NCI-H2107 treated with DMSO at 0.1 percent for 48 hours (cell line): ENCODE measurements at regions not wholly inside any gene's neighbourhood (a gene's known extent, or its start where the extent isn't known, plus 50 kb on each side); places are given as distances from the start of the nearest gene placed in this dataset.
A peak's percentile ranks its signal among the peaks of the same experiment; 100 is the strongest.

ENCODE experiments used
- DNase-seq: peaks from one replicate; lab custom pipeline; 2025; ENCODE audit not compliant: unreplicated experiment; lab: John Stamatoyannopoulos, UW

GRCh38 chr4:18366892-18367291, 345.3 kb upstream of the LCORL start:
- DNase-seq: peak; percentile 9

- DNase-seq: no peak
Observed at GRCh38 chr4:18366136-18366535, 344.6 kb upstream of the LCORL start.

- no peak for DNase-seq
Observed at GRCh38 chr4:18343581-18343980, 322.0 kb upstream of the LCORL start.

GRCh38 chr4:18342847-18343246, 321.3 kb upstream of the LCORL start:
- no peak for DNase-seq

GRCh38 chr4:18321956-18322530, 300.5 kb upstream of the LCORL start:
- peak; percentile 52 for DNase-seq

- DNase-seq: no peak
Observed at GRCh38 chr4:18319431-18319830, 297.9 kb upstream of the LCORL start.

GRCh38 chr4:18318682-18319388, 297.3 kb upstream of the LCORL start:
- DNase-seq: no peak

- DNase-seq: no peak
Observed at GRCh38 chr4:18314731-18315130, 293.2 kb upstream of the LCORL start.

GRCh38 chr4:18297684-18298083, 276.1 kb upstream of the LCORL start:
- DNase-seq: no peak

GRCh38 chr4:18296411-18296810, 274.9 kb upstream of the LCORL start:
- DNase-seq: no peak

- DNase-seq: no peak
Observed at GRCh38 chr4:18294846-18295245, 273.3 kb upstream of the LCORL start.

- DNase-seq: no peak
Observed at GRCh38 chr4:18294021-18294420, 272.5 kb upstream of the LCORL start.

- DNase-seq: no peak
Observed at GRCh38 chr4:18292411-18292810, 270.9 kb upstream of the LCORL start.

GRCh38 chr4:18291981-18292380, 270.4 kb upstream of the LCORL start:
- no peak for DNase-seq

- DNase-seq: no peak
Observed at GRCh38 chr4:18291256-18291655, 269.7 kb upstream of the LCORL start.

- DNase-seq: no peak
Observed at GRCh38 chr4:18285357-18285756, 263.8 kb upstream of the LCORL start.

GRCh38 chr4:18278244-18278643, 256.7 kb upstream of the LCORL start:
- no peak for DNase-seq

- no peak for DNase-seq
Observed at GRCh38 chr4:18262832-18263231, 241.3 kb upstream of the LCORL start.

GRCh38 chr4:18252052-18252451, 230.5 kb upstream of the LCORL start:
- no peak for DNase-seq

- no peak for DNase-seq
Observed at GRCh38 chr4:18250564-18250963, 229.0 kb upstream of the LCORL start.

GRCh38 chr4:18248611-18249010, 227.1 kb upstream of the LCORL start:
- no peak for DNase-seq

- no peak for DNase-seq
Observed at GRCh38 chr4:18247189-18247588, 225.6 kb upstream of the LCORL start.
